Bronchial epithelial cell (primary cell): ENCODE measurements at regions not wholly inside any gene's neighbourhood (a gene's known extent, or its start where the extent isn't known, plus 50 kb on each side); places are given as distances from the start of the nearest gene placed in this dataset.
"Not testable (repeated sequence)": the region's sequence is repeated elsewhere in the genome, so short reads cannot be mapped to it uniquely, and the experiment has no call there.

Source experiments
- DNase-seq: peaks from one replicate; pipeline ENCODE4 v3.0.0-alpha.2; 2010; ENCODE audit warnings: low read depth
- FAIRE-seq: peaks from 2 replicates; lab custom pipeline; 2011; peaks lifted over from hg19 to GRCh38; lab: Jason Lieb, UNC
- H3K27me3 ChIP-seq: 2 replicates; pipeline ENCODE4 v1.5.1; 2011; ENCODE audit warnings: low read length; ENCODE audit not compliant: control insufficient read depth, insufficient read depth
- H3K36me3 ChIP-seq: 2 replicates; pipeline ENCODE4 v1.5.1; 2011; ENCODE audit warnings: low read length; ENCODE audit not compliant: control insufficient read depth, insufficient read depth
- H3K4me3 ChIP-seq: 2 replicates; pipeline ENCODE4 v1.5.1; 2011; ENCODE audit warnings: mild to moderate bottlenecking, low read depth, low read length, control low read depth
- TF ChIP-seq, protein P1 (sequence below): IDR thresholded peaks from 2 replicates; pipeline ENCODE4 v1.5.1; 2011; ENCODE audit warnings: mild to moderate bottlenecking, moderate library complexity, low read length, control low read depth, inconsistent platforms; ENCODE audit not compliant: insufficient read depth, severe bottlenecking

DNA sequence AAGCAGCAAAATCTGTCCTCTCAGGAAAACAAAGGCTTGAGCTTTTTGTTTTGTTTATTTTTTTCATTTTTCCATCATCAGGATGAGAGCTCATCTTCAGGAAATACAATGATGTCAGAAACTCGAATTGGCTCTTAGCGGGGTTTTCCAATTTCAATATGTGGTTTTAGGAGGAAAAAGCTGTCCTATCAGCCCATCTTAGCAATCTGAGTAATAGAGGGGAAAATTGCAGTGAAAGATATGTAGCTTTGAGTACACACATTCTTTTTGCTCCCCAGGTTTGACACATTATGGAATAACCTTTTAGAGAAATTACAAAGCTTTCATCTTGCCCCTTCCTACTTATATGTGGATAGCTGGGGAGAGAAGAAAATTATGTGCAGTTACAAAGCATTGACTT, 113.6 kb upstream of the MYO3A start:
- H3K4me3 ChIP-seq: no peak overlapping the region
- no peaks in the 10 kb centered on the region for H3K27me3 ChIP-seq
- DNase-seq (no peak), FAIRE-seq (no peak)
- TF ChIP-seq, protein P1, sequence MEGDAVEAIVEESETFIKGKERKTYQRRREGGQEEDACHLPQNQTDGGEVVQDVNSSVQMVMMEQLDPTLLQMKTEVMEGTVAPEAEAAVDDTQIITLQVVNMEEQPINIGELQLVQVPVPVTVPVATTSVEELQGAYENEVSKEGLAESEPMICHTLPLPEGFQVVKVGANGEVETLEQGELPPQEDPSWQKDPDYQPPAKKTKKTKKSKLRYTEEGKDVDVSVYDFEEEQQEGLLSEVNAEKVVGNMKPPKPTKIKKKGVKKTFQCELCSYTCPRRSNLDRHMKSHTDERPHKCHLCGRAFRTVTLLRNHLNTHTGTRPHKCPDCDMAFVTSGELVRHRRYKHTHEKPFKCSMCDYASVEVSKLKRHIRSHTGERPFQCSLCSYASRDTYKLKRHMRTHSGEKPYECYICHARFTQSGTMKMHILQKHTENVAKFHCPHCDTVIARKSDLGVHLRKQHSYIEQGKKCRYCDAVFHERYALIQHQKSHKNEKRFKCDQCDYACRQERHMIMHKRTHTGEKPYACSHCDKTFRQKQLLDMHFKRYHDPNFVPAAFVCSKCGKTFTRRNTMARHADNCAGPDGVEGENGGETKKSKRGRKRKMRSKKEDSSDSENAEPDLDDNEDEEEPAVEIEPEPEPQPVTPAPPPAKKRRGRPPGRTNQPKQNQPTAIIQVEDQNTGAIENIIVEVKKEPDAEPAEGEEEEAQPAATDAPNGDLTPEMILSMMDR: no peak
- H3K36me3 ChIP-seq: no peaks in the 10 kb centered on the region

DNA sequence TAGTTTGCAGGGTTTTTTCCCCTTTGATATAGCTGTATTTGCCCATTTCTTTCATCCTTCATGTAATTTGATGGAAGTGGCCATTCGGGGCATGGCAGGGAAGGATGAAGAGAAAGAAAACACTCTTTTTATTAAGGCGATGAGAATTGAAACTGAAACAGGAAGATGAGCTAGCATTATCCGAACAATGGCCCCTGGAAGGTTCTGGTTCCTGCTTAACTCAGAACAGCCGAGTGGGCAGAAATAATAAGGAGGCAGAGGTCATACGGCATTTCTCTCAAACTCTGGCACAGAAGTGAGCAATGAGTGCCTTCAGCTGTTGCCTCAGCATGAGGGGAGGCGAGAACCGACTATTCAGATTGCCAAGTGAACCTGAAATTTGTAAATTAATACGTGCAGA, 113.2 kb upstream of the MYO3A start:
- no peak for FAIRE-seq
- Histone ChIP-seq H3K36me3 (no peaks in the 10 kb centered on the region), H3K27me3 (no peaks in the 10 kb centered on the region), H3K4me3 (no peak overlapping the region)
- no peak for DNase-seq
- TF ChIP-seq, protein P1: no peak

DNA sequence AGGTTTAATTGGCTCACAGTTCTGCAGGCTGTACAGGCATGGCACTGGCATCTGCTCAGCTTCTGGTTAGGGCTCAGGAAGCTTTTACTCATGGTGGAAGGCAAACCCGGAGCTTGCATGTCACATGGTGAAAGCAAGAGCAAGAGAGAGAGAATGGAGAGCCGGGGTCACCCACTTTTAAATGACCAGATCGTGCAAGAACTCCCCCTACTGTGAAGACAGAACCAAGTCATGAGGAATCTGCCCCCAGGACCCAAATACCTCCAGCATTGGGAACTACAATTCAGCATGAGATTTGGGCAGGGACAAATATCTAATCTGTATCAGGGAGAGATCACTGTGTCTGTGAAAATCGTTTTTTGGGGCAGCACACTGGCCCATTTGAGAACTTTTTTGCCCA, 110.0 kb upstream of the MYO3A start:
- no peak overlapping the region for H3K4me3 ChIP-seq
- DNase-seq: no peak
- H3K27me3 ChIP-seq: no peaks in the 10 kb centered on the region
- H3K36me3 ChIP-seq: no peaks in the 10 kb centered on the region
- no peak for FAIRE-seq
- TF ChIP-seq, protein P1: no peak

DNA sequence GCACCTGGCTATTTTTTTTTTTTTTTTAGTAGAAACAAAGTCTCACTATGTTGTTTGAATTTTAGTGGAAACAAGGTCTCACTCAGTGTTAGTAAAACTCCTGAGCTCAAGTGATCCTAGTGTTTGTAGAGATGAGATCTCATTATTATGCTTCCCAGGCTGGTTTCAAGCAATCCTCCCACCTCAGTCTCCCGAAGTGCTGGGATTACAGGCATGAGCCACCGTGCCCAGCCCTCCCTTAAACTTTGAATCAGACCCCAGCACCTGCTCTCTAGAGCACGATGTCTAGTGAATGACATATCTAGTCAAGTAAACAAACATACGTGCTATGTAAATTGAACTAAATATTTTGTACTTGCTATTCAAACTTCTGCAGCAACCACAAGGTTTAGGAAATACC, 105.6 kb upstream of the MYO3A start:
- FAIRE-seq: no peak
- H3K36me3 ChIP-seq: no peaks in the 10 kb centered on the region
- H3K27me3 ChIP-seq: no peaks in the 10 kb centered on the region
- TF ChIP-seq, protein P1: no peak
- DNase-seq: no peak
- H3K4me3 ChIP-seq: no peak overlapping the region

DNA sequence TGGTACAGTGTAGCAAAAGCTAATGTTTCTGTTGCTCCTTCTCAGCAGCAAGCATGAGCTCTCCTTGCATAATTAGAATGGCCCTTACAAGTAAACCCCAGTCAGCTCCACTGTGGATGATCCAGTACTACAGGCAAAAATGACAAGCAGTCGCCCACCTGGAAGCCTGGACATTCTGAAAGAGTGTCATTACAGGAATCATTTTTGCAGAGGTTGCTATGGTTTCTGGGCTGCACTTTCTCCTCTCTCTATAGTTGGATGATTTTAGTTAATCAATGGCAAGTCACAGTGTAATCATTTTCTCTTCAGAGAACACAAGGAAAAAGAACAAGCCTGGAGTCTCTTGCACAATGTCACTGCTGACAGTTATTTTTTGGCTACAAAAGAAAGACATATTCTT, 102.9 kb upstream of the MYO3A start:
- TF ChIP-seq, protein P1: no peak
- DNase-seq: no peak
- H3K27me3 ChIP-seq: no peaks in the 10 kb centered on the region
- FAIRE-seq: no peak
- no peaks in the 10 kb centered on the region for H3K36me3 ChIP-seq
- H3K4me3 ChIP-seq: no peak overlapping the region

DNA sequence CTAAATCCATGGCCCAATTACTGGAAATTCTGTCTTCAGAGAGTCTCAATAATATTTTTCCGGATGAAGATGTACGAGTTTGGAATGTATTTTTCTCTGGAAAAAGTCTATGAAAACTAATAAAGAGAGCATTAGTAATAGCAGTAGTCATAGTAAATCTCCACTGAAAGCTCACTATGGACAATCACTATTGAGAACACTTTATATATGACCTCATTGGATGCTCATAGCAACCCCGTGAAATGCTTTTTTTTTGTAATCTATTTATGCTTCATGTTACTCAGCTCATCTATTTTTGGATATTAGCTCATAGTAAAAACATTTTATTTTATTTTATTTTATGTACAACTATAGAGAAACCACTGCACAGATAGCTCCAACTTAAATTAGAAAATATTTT, 94.3 kb upstream of the MYO3A start:
- no peaks in the 10 kb centered on the region for H3K27me3 ChIP-seq
- H3K4me3 ChIP-seq: no peak overlapping the region
- TF ChIP-seq, protein P1: no peak
- H3K36me3 ChIP-seq: no peaks in the 10 kb centered on the region
- no peak for FAIRE-seq
- no peak for DNase-seq

DNA sequence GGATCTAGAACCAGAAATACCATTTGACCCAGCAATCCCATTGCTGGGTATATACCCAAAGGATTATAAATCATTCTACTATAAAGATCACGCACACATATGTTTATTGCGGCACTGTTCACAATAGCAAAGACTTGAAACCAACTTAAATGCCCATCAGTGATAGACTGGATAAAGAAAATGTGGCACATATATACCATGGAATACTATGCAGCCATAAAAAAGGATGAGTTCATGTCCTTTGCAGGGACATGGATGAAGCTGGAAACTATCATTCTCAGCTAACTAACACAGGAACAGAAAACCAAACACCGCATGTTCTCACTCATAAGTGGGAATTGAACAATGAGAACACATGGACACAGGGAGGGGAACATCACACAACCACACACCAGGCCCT, 93.2 kb upstream of the MYO3A start:
- not testable (repeated sequence) for H3K4me3 ChIP-seq, H3K36me3 ChIP-seq, DNase-seq, FAIRE-seq, H3K27me3 ChIP-seq
